Parathyroid adenoma (tissue), 2 donors: ENCODE measurements at regions not wholly inside any gene's neighbourhood (a gene's known extent, or its start where the extent isn't known, plus 50 kb on each side); places are given as distances from the start of the nearest gene placed in this dataset.

Experiments used
- H2AFZ ChIP-seq: fragments of 300-600 bp; sonication (generic); one replicate; pipeline ENCODE4 v1.7.0; 2017; ENCODE audit warnings: antibody characterized with exemption, mild to moderate bottlenecking
- H3K27ac ChIP-seq: fragments of 300-600 bp; sonication (generic); one replicate; pipeline ENCODE4 v1.7.0; 2017
- H3K27me3 ChIP-seq: fragments of 300-600 bp; sonication (generic); one replicate; pipeline ENCODE4 v1.7.0; 2017; ENCODE audit warnings: low read length; ENCODE audit not compliant: control insufficient read depth, insufficient read depth
- H3K36me3 ChIP-seq: fragments of 300-600 bp; sonication (generic); one replicate; pipeline ENCODE4 v1.7.0; 2017; ENCODE audit warnings: low read length; ENCODE audit not compliant: control insufficient read depth, insufficient read depth
- H3K4me1 ChIP-seq: fragments of 300-600 bp; sonication (generic); one replicate; pipeline ENCODE4 v1.7.0; 2017; ENCODE audit warnings: control low read depth
- H3K4me2 ChIP-seq: fragments of 300-600 bp; sonication (generic); one replicate; pipeline ENCODE4 v1.7.0; 2017; ENCODE audit warnings: low read length
- H3K4me3 ChIP-seq: fragments of 300-600 bp; sonication (generic); one replicate; pipeline ENCODE4 v1.7.0; 2017; ENCODE audit warnings: low read depth, low read length
- H3K79me2 ChIP-seq: fragments of 300-600 bp; sonication (generic); one replicate; pipeline ENCODE4 v1.7.0; 2017; ENCODE audit warnings: control low read depth
- H3K9ac ChIP-seq: fragments of 300-600 bp; sonication (generic); one replicate; pipeline ENCODE4 v1.7.0; 2017; ENCODE audit warnings: mild to moderate bottlenecking
- H3K9me3 ChIP-seq: fragments of 300-600 bp; sonication (generic); one replicate; pipeline ENCODE4 v1.7.0; 2017; ENCODE audit warnings: low read length; ENCODE audit not compliant: control insufficient read depth
- CTCF ChIP-seq: fragments of 300-600 bp; sonication (generic); IDR thresholded peaks from one replicate; pipeline ENCODE4 v1.7.0; 2017; ENCODE audit warnings: antibody characterized with exemption, mild to moderate bottlenecking
- donor health status: primary hyperparathyroidism.

GRCh38 chr17:77512062-77512946, 371.5 kb downstream of the SEC14L1 start:
- H3K9ac ChIP-seq = no peak overlapping the region
- H3K4me2 ChIP-seq = no peak overlapping the region
- no peak overlapping the region for H3K27ac ChIP-seq
- H3K79me2 ChIP-seq = no peaks in the 10 kb centered on the region
- no peaks in the 10 kb centered on the region for H3K4me1 ChIP-seq
- H3K27me3 ChIP-seq = no peaks in the 10 kb centered on the region
- H3K9me3 ChIP-seq = no peaks in the 10 kb centered on the region
- TF ChIP-seq CTCF = no peak
- no peak overlapping the region for H2AFZ ChIP-seq
- no peak overlapping the region for H3K4me3 ChIP-seq
- no peaks in the 10 kb centered on the region for H3K36me3 ChIP-seq

- H3K27ac ChIP-seq = no peak overlapping the region
- H3K4me1 ChIP-seq = no peaks in the 10 kb centered on the region
- H3K9ac ChIP-seq = no peak overlapping the region
- no peak for TF ChIP-seq CTCF
- H3K36me3 ChIP-seq = no peaks in the 10 kb centered on the region
- H3K79me2 ChIP-seq = no peaks in the 10 kb centered on the region
- H3K4me2 ChIP-seq = no peak overlapping the region
- no peaks in the 10 kb centered on the region for H3K9me3 ChIP-seq
- H3K4me3 ChIP-seq = no peak overlapping the region
- no peaks in the 10 kb centered on the region for H3K27me3 ChIP-seq
- no peak overlapping the region for H2AFZ ChIP-seq
These were observed 372.3 kb downstream of the SEC14L1 start for GRCh38 chr17:77513045-77513444.

- no peak overlapping the region for H3K9ac ChIP-seq
- H3K36me3 ChIP-seq = no peaks in the 10 kb centered on the region
- H3K9me3 ChIP-seq = no peaks in the 10 kb centered on the region
- no peak for TF ChIP-seq CTCF
- no peak overlapping the region for H2AFZ ChIP-seq
- H3K4me3 ChIP-seq = no peak overlapping the region
- H3K79me2 ChIP-seq = no peaks in the 10 kb centered on the region
- no peaks in the 10 kb centered on the region for H3K4me1 ChIP-seq
- no peaks in the 10 kb centered on the region for H3K27me3 ChIP-seq
- H3K27ac ChIP-seq = no peak overlapping the region
- no peak overlapping the region for H3K4me2 ChIP-seq
These were observed 374.5 kb downstream of the SEC14L1 start for GRCh38 chr17:77515227-77515626.

GRCh38 chr17:77516902-77517301, 376.1 kb downstream of the SEC14L1 start:
- no peak overlapping the region for H3K27ac ChIP-seq

More at GRCh38 chr17:77516902-77517301, 376.1 kb downstream of the SEC14L1 start:
- no peak overlapping the region for H3K9ac ChIP-seq
- TF ChIP-seq CTCF = no peak
- no peaks in the 10 kb centered on the region for H3K27me3 ChIP-seq
- no peak overlapping the region for H3K4me2 ChIP-seq
- no peaks in the 10 kb centered on the region for H3K79me2 ChIP-seq
- no peak overlapping the region for H2AFZ ChIP-seq
- no peaks in the 10 kb centered on the region for H3K36me3 ChIP-seq
- no peaks in the 10 kb centered on the region for H3K4me1 ChIP-seq
- H3K9me3 ChIP-seq = no peaks in the 10 kb centered on the region
- no peak overlapping the region for H3K4me3 ChIP-seq
